ENCODE measurements at regions not wholly inside any gene's neighbourhood (a gene's known extent, or its start where the extent isn't known, plus 50 kb on each side); places are given as distances from the start of the nearest gene placed in this dataset.
"Not testable (repeated sequence)": the region's sequence is repeated elsewhere in the genome, so short reads cannot be mapped to it uniquely, and the experiment has no call there.

DNA sequence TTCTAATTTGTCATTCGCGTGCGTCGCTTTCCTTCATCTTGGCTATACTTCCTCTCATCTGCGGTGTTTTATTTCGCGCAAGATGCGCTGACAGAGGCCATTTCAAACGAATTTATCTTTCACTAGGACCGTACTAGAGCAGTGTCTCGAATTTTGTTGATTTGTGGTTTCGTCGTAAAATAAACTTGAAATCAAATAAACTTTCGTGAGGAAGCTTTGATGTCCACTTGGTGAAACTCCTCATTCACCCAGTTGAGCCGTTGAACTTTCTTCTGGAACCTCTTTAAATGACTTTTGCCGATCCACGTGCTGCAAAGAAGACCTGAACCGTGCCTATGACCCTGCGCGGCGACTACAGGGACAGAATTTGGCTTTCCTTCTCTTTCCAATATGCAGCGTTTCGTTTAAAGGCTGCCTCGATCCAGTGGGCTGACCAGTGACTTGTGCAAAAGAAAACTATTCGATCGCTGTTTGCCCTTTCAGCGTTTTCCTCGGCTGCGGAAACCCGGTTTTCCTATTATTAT is 163.9 kb upstream of the PPP1R3A start:
- TF ChIP-seq, protein P1, sequence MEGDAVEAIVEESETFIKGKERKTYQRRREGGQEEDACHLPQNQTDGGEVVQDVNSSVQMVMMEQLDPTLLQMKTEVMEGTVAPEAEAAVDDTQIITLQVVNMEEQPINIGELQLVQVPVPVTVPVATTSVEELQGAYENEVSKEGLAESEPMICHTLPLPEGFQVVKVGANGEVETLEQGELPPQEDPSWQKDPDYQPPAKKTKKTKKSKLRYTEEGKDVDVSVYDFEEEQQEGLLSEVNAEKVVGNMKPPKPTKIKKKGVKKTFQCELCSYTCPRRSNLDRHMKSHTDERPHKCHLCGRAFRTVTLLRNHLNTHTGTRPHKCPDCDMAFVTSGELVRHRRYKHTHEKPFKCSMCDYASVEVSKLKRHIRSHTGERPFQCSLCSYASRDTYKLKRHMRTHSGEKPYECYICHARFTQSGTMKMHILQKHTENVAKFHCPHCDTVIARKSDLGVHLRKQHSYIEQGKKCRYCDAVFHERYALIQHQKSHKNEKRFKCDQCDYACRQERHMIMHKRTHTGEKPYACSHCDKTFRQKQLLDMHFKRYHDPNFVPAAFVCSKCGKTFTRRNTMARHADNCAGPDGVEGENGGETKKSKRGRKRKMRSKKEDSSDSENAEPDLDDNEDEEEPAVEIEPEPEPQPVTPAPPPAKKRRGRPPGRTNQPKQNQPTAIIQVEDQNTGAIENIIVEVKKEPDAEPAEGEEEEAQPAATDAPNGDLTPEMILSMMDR (IDR thresholded peaks at IDR 0.05; ENCODE audit: insufficient read depth, low read depth, low read length) = no peak
- no peak overlapping the region for H3K4me3 ChIP-seq (ENCODE audit: low read depth, low read length)
- no peak for DNase-seq (ENCODE audit: low read depth)

- TF ChIP-seq, protein P1 (IDR thresholded peaks at IDR 0.05; ENCODE audit: insufficient read depth, low read depth, low read length) = peak; percentile 58
- H3K4me3 ChIP-seq (ENCODE audit: low read depth, low read length) = no peak overlapping the region
- DNase-seq (ENCODE audit: low read depth) = peak; percentile 71
Measured at GRCh38 chr7:114081606-114082425, 163.0 kb upstream of the PPP1R3A start.

GRCh38 chr7:114077158-114077524 is 158.3 kb upstream of the PPP1R3A start:
- not testable (repeated sequence) for DNase-seq (ENCODE audit: low read depth); H3K4me3 ChIP-seq (ENCODE audit: low read depth, low read length)

DNA sequence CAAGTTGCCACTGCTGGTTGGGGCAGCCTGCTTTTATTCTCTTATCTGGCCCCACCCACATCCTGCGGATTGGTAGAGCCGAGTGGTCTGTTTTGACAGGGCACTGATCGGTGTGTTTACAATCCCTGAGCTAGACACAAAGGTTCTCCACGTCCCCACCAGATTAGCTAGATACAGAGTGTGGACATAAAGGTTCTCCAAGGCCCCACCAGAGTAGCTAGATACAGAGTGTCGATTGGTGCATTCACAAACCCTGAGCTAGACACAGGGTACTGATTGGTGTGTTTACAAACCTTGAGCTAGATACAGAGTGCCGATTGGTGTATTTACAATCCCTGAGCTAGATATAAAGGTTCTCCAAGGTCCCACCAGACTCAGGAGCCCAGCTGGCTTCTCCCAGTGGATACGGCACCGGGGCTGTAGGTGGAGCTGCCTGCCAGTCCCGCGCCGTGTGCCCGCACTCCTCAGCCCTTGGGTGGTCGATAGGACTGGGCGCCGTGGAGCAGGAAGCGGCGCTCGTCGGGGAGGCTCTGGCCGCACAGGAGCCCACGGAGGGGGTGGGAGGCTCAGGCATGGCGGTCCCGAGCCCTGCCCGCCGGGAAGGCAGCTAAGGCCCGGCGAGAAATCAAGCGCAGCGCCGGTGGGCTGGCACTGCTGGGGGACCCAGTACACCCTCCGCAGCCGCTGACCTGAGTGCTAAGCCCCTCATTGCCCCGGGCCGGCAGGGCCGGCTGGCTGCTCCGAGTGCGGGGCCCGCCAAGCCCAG is 157.8 kb upstream of the PPP1R3A start:
- DNase-seq (ENCODE audit: low read depth); H3K4me3 ChIP-seq (ENCODE audit: low read depth, low read length): not testable (repeated sequence)

- no peak for DNase-seq (ENCODE audit: low read depth)
- H3K4me3 ChIP-seq (ENCODE audit: low read depth, low read length) = no peak overlapping the region
- TF ChIP-seq, protein P1 (IDR thresholded peaks at IDR 0.05; ENCODE audit: insufficient read depth, low read depth, low read length) = no peak
Measured at GRCh38 chr7:114073701-114074100, 154.9 kb upstream of the PPP1R3A start.

DNA sequence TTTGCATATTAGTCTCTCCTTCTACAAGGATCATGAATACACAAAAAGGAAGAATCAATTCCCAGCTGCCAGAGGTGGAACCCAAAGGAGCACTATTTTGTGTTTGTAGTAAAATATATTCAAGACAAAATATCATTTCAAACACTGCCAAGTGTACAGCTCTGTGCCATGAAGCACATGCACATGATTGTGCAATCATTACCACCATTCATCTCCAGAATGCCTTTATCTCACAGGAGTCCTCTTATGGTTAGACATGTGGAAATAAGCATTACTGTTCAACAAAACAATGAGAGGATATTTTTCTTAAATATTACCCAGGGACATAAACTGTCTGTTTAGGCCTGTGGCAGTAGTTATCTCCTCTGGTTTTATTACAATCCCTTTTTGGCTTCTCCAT is 151.4 kb upstream of the PPP1R3A start:
- no peak overlapping the region for H3K4me3 ChIP-seq (ENCODE audit: low read depth, low read length)
- TF ChIP-seq, protein P1 (IDR thresholded peaks at IDR 0.05; ENCODE audit: insufficient read depth, low read depth, low read length) = no peak
- DNase-seq (ENCODE audit: low read depth) = no peak

DNA sequence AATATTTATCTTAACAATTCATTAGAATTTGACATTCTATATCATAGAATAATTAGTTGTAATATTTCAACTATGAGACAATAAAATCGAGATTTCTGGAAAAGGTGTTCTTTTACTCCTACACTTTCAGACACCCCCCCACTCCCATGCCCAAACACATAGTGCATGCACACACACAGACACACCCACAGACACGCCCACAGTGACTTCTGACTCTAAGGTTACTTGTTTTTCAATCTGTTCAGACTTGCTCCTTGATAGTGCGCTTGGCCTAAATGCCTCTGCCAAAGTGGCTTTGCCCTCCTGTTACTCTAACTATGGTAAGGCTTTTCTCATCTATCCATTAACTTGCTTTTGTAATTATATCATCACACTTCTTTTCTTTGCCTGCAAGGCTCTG is 144.0 kb upstream of the PPP1R3A start:
- DNase-seq (ENCODE audit: low read depth) = no peak
- H3K4me3 ChIP-seq (ENCODE audit: low read depth, low read length) = no peak overlapping the region
- TF ChIP-seq, protein P1 (IDR thresholded peaks at IDR 0.05; ENCODE audit: insufficient read depth, low read depth, low read length) = no peak
